ENCODE measurements at regions not wholly inside any gene's neighbourhood (a gene's known extent, or its start where the extent isn't known, plus 50 kb on each side); places are given as distances from the start of the nearest gene placed in this dataset.
"Not testable (repeated sequence)": the region's sequence is repeated elsewhere in the genome, so short reads cannot be mapped to it uniquely, and the experiment has no call there.

DNA sequence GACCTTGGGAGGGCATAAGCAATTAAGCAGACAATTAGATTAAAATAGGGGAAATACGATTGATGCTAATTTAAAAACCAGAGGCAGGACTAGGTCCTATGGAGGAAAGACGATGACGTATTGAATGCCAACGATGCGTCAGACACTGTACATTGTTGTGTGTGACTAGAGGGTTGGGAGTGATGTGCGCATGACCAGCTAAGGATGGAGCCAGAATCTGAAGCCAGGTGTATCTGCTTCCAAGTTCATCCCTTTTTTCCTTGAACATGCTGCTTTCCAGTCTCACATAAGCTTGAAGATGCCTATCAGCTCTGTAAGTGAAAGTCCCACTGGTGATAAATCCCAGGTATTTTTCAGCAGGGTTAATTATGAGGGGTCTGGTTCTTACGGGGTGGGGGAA lies 576.2 kb downstream of the MATN1 start:
- Histone ChIP-seq H3K36me3 (replicated peaks) (no peaks in the 10 kb centered on the region), H3K27me3 (ENCODE audit: low read depth) (no peaks in the 10 kb centered on the region), H3K9me3 (0 out of 2 replicates have a peak, but pooled peaks cover 2% of the 10 kb centered on the region), H3K4me3 (no peak overlapping the region), H3K4me1 (no peaks in the 10 kb centered on the region)
- DNase-seq (ENCODE audit: low spot score in 2 of 2): no peak
- in situ Hi-C loops (cut with MboI; ENCODE audit: low sequenced_read_pairs): no loop called here

DNA sequence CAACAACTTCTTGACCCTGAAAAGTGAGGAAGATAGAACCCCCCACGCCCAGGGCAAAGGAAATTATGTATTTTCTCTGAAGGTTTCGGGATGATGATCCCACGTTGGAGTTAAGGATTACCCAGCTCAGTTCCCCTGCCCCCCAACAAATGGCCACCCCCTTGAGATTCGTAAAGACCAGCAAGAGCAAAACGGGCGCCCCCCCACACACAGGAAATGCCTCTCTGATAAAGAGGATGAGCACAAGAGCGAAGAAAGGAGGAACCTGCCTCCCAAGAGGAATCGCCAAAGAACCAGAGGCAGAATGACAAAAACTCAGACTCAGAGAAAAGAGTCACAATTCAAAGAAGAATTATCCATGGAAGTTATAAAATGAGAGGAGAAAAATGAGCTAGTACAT lies 576.9 kb downstream of the MATN1 start:
- no peak overlapping the region for H3K4me3 ChIP-seq
- no peaks in the 10 kb centered on the region for H3K4me1 ChIP-seq
- H3K27me3 ChIP-seq (ENCODE audit: low read depth): no peaks in the 10 kb centered on the region
- no peak for DNase-seq (ENCODE audit: low spot score in 2 of 2)
- H3K9me3 ChIP-seq: 0 out of 2 replicates have a peak, but pooled peaks cover 2% of the 10 kb centered on the region
- in situ Hi-C loops (cut with MboI; ENCODE audit: low sequenced_read_pairs): no loop called here
- no peaks in the 10 kb centered on the region for H3K36me3 ChIP-seq (replicated peaks)

DNA sequence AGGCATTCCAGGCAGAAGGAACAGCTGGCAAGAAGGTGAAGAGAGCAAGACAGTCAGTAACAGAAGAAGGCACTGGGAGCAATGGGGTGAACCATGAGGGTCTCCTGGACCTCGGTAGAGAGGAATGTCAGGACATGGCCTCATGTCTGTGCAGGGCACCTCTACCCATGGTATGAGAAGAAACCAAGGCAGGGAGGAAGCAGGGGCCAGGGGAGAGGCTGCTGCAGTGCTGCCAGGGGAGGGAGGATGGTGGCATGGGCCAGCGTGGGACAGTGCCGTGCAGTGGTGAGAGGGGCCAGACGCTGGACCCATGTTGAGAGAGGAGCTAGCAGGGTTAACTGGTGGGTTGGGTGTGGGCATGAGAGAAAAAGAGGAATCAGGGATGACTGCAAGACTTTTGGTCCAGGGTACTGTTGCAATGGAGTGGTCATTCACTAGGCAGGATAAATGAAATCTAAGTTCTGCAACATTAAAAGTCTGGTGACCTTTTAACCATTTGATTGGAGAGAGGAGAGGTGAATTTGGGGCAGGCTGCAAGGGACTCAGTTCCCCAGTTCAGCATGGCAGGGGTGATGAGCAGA lies 577.6 kb downstream of the MATN1 start:
- H3K36me3 ChIP-seq (replicated peaks): no peaks in the 10 kb centered on the region
- H3K4me1 ChIP-seq: no peaks in the 10 kb centered on the region
- in situ Hi-C loops (cut with MboI; ENCODE audit: low sequenced_read_pairs): no loop called here
- H3K27me3 ChIP-seq (ENCODE audit: low read depth): no peaks in the 10 kb centered on the region
- no peak overlapping the region for H3K4me3 ChIP-seq
- DNase-seq (ENCODE audit: low spot score in 2 of 2): no peak
- 0 out of 2 replicates have a peak, but pooled peaks cover 2% of the 10 kb centered on the region for H3K9me3 ChIP-seq

DNA sequence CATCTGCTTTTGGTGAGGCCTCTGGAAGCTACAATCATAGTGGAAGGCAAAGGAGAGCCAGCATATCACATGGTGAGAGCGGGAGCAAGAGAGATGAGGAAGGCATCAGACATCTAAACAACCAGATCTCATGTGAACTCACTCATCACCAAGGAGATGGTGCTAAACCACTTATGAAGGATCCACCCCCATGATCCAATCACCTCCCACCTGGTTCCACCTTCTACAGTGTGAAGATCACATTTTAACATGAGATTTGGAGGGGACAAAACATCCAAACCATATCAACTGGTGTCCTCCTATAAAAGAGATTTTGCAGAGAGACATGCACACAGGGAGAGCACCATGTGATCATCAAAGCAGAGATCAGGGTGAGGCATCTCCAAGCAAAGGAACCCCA lies 578.6 kb downstream of the MATN1 start:
- H3K36me3 ChIP-seq (replicated peaks): no peaks in the 10 kb centered on the region
- no peak for DNase-seq (ENCODE audit: low spot score in 2 of 2)
- no peak overlapping the region for H3K4me3 ChIP-seq
- H3K9me3 ChIP-seq: 0 out of 2 replicates have a peak, but pooled peaks cover 2% of the 10 kb centered on the region
- no peaks in the 10 kb centered on the region for H3K27me3 ChIP-seq (ENCODE audit: low read depth)
- in situ Hi-C loops (cut with MboI; ENCODE audit: low sequenced_read_pairs): no loop called here
- no peaks in the 10 kb centered on the region; the same call in 1 of the 2 replicates for H3K4me1 ChIP-seq

GRCh38 chr1:30143517-30143916 lies 579.9 kb downstream of the MATN1 start:
- Histone ChIP-seq H3K36me3 (replicated peaks) (no peaks in the 10 kb centered on the region), H3K4me3 (no peak overlapping the region), H3K4me1 (no peaks in the 10 kb centered on the region; the same call in 1 of the 2 replicates), H3K9me3 (0 out of 2 replicates have a peak, but pooled peaks cover 2% of the 10 kb centered on the region), H3K27me3 (ENCODE audit: low read depth) (no peaks in the 10 kb centered on the region)
- no peak for DNase-seq (ENCODE audit: low spot score in 2 of 2)
- in situ Hi-C loops (cut with MboI; ENCODE audit: low sequenced_read_pairs): no loop called here

DNA sequence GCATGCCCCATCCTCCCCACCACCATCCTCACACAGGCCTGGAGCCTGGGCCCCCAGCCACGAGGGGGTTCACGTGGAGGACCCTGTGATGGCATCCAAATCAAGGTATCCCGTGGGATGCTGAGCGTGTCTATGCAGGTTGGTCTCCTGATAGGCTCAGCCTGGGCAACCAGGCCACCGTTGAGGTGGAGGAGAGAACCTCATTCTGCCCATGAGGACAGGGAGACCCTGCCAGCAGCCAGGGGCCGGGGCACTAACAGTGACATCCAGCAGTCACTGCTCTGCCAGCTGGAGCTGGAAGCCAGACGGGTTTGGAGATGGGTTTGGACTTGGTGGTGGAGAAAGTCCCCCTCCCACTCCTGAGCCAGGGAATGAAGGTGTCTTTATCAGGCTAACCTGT lies 582.8 kb downstream of the MATN1 start:
- in situ Hi-C loops (cut with MboI; ENCODE audit: low sequenced_read_pairs): no loop called here
- DNase-seq (ENCODE audit: low spot score in 2 of 2): no peak
- Histone ChIP-seq H3K4me1 (no peaks in the 10 kb centered on the region; the same call in 1 of the 2 replicates), H3K36me3 (replicated peaks) (no peaks in the 10 kb centered on the region), H3K27me3 (ENCODE audit: low read depth) (no peaks in the 10 kb centered on the region), H3K9me3 (0 out of 2 replicates have a peak, but pooled peaks cover 2% of the 10 kb centered on the region), H3K4me3 (no peak overlapping the region)

DNA sequence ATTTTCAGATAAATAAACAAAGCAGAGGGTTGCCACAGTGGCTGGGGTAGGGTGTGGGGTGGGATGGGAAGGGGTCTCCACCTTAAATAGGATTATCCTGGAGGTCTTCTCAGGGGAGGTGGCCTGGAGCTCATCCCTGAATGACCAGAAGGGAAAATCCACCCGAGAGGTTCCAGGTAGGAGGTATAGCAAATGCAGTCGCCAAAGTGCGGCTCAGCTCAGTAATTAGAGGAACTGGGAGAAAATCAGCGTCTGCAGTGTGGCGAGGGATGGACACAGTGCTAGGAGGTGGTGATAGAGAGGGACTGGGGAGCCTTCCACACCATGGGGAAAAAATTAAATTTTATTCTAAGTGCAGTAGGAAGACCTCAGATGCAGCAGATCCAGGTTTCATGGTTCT lies 584.5 kb downstream of the MATN1 start:
- Histone ChIP-seq H3K27me3 (ENCODE audit: low read depth) (no peaks in the 10 kb centered on the region), H3K36me3 (replicated peaks) (no peaks in the 10 kb centered on the region), H3K4me1 (no peaks in the 10 kb centered on the region; the same call in 1 of the 2 replicates), H3K4me3 (no peak overlapping the region), H3K9me3 (0 out of 2 replicates have a peak, but pooled peaks cover 2% of the 10 kb centered on the region)
- in situ Hi-C loops (cut with MboI; ENCODE audit: low sequenced_read_pairs): no loop called here
- no peak for DNase-seq (ENCODE audit: low spot score in 2 of 2)

DNA sequence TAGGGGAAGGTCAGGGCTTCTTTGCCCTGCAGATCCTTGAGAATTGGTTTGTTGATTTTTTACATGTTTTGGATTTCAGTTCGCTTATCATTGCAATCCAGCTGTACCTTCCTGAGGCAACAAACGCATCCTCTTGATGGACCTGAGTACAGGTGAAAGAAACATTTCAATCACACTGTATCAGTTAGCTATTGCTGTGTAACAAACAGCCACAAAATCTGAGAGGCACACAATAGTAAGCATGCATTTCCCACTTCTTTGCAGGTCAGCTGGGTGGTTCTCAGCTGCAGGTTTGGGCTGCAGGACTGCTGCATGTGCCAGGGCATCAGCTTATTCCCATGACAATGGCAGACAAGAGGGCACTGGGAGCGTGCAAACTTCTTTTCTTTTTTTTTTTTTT lies 586.4 kb downstream of the MATN1 start:
- Histone ChIP-seq H3K36me3 (replicated peaks) (no peaks in the 10 kb centered on the region), H3K4me3 (no peak overlapping the region), H3K27me3 (ENCODE audit: low read depth) (no peaks in the 10 kb centered on the region), H3K9me3 (no peaks in the 10 kb centered on the region), H3K4me1 (no peaks in the 10 kb centered on the region; the same call in 1 of the 2 replicates)
- in situ Hi-C loops (cut with MboI; ENCODE audit: low sequenced_read_pairs): no loop called here
- DNase-seq (ENCODE audit: low spot score in 2 of 2): no peak

DNA sequence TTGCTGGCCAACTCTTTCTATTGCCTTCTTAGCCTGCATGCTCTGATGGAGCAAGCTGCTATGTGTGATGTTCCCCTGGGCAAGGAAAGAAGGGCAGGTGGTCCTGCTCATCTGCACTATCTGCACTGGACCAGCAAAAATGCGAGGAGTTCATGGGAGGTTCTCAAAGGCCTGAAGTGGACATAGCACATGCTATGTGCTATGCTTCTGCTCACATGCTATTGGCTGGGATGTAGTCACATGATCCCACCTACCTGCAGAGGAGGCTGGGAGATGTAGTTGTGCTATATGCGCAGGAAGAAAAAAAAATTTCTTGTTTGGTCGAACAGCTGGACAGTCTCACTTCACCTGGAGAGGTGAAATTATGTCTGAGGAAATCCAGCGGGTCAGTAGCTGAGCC lies 587.7 kb downstream of the MATN1 start:
- in situ Hi-C loops (cut with MboI; ENCODE audit: low sequenced_read_pairs): no loop called here
- H3K36me3 ChIP-seq (replicated peaks): no peaks in the 10 kb centered on the region
- DNase-seq (ENCODE audit: low spot score in 2 of 2): no peak

GRCh38 chr1:30134466-30135217 lies 588.7 kb downstream of the MATN1 start:
- H3K9me3 ChIP-seq: no peaks in the 10 kb centered on the region
- no peaks in the 10 kb centered on the region for H3K27me3 ChIP-seq (ENCODE audit: low read depth)
- H3K4me1 ChIP-seq: no peaks in the 10 kb centered on the region
- in situ Hi-C loops (cut with MboI; ENCODE audit: low sequenced_read_pairs): no loop called here
- DNase-seq (ENCODE audit: low spot score in 2 of 2): no peak
- H3K36me3 ChIP-seq (replicated peaks): no peaks in the 10 kb centered on the region
- H3K4me3 ChIP-seq: no peak overlapping the region

More for the DNA sequence above, 587.7 kb downstream of the MATN1 start:
- no peak overlapping the region for H3K4me3 ChIP-seq
- H3K9me3 ChIP-seq: no peaks in the 10 kb centered on the region
- no peaks in the 10 kb centered on the region for H3K27me3 ChIP-seq (ENCODE audit: low read depth)
- H3K4me1 ChIP-seq: no peaks in the 10 kb centered on the region; the same call in 1 of the 2 replicates

DNA sequence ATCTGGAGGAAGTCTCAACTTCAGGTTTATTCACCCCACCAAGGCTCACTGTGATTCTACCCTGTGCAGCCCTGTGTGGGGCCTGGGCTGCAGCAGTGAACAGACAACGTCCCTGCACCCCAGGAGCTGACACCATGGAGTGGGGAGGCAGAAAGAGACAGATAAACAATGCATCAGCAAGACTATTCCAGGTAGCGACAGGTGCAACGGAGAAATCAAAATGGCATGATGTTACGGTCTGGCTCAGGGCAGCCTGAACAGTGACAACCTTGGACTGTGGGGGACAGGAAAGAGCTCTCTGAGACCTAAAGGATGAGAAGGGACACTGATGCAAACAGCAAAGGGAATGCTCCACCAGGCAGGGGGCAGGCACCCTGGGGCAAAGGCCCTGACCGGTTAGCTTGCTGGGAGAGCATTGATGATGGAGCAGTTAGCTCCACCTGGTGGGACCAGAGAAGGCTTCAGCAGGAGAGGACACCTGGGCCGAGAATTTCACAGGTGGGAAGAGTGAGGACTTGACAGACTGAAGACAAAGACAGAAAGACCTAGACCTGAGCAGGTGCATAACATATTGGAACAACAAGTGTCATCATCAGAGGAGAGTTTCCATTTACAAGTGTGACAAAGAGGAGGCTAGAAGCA lies 589.9 kb downstream of the MATN1 start:
- Histone ChIP-seq H3K4me1 (no peaks in the 10 kb centered on the region), H3K9me3 (no peaks in the 10 kb centered on the region), H3K36me3 (replicated peaks) (no peaks in the 10 kb centered on the region), H3K27me3 (ENCODE audit: low read depth) (no peaks in the 10 kb centered on the region), H3K4me3 (no peak overlapping the region)
- in situ Hi-C loops (cut with MboI; ENCODE audit: low sequenced_read_pairs): no loop called here
- DNase-seq (ENCODE audit: low spot score in 2 of 2): no peak

DNA sequence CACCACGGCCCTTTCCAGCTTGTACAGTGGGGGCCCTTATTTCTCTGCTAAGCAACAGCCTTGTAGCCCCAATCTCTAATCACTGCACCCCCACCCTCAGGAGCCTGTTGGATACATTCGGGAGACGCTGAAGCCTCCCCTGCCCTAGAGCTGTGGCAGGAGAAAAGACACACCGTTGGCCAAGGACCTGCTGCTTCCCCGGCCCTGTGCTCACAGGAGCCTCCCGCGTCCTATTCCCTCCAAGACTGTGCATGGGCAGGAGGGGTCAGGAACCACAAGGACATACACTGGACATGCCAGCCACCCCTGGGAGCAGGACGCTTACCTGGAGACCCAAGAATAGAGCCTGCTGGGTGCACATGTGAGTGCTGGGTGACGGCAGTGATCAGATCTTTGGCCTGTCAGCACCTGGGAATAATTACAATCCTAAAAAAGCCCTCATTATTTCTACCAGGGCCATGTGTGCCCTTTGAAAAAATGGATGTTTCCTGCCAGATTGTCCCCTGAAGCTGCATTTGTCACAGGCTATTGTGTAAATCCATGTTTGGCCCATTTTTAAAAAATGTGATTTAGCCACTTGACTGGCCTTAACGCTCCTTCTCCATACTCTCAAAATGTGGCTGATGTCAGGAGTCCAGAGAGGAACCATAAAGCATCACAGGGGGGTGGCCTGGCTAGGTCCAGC lies 590.6 kb downstream of the MATN1 start:
- Histone ChIP-seq H3K9me3 (no peaks in the 10 kb centered on the region), H3K4me1 (no peaks in the 10 kb centered on the region), H3K27me3 (ENCODE audit: low read depth) (no peaks in the 10 kb centered on the region), H3K36me3 (replicated peaks) (no peaks in the 10 kb centered on the region), H3K4me3 (no peak overlapping the region)
- DNase-seq (ENCODE audit: low spot score in 2 of 2): no peak
- in situ Hi-C loops (cut with MboI; ENCODE audit: low sequenced_read_pairs): no loop called here

DNA sequence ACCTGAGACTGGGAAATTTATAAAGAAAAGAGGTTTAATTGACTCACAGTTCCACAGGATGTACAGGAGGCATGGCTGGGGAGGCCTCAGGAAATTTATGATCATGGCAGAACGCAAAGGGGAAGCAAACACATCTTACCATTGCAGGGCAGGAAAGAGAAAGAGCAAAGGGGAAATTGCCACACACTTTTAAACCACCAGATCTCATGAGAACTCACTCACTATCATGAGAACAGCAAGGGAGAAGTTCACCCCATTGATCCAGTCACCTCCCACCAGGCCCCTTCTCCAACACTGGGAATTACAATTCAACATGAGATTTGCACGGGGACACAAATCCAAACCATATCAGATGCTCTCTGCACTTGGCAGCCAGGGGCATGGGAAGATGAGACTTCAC lies 592.8 kb downstream of the MATN1 start:
- H3K36me3 ChIP-seq (replicated peaks); DNase-seq (ENCODE audit: low spot score in 2 of 2); H3K4me3 ChIP-seq; H3K4me1 ChIP-seq; in situ Hi-C loops (cut with MboI; ENCODE audit: low sequenced_read_pairs); H3K9me3 ChIP-seq; H3K27me3 ChIP-seq (ENCODE audit: low read depth): not testable (repeated sequence)

All from HAP-1 (cell line).